ENCODE measurements at regions not wholly inside any gene's neighbourhood (a gene's known extent, or its start where the extent isn't known, plus 50 kb on each side); places are given as distances from the start of the nearest gene placed in this dataset.
"Not testable (repeated sequence)": the region's sequence is repeated elsewhere in the genome, so short reads cannot be mapped to it uniquely, and the experiment has no call there.

GRCh38 chr6:37569317-37569716 lies 69.6 kb upstream of the CCDC167 start:
- Histone ChIP-seq H3K36me3 (ENCODE audit: insufficient read depth, low read length) (no peaks in the 10 kb centered on the region), H3K9ac (ENCODE audit: insufficient read length) (no peak overlapping the region), H3K9me3 (ENCODE audit: low read depth, low read length) (no peaks in the 10 kb centered on the region), H3K4me3 (no peak overlapping the region), H3K27ac (no peak overlapping the region)
- DNase-seq (ENCODE audit: low read depth, low spot score): no peak
- no peak for TF ChIP-seq FOXP2 (optimal IDR thresholded peaks at IDR 0.05; ENCODE audit: control extremely low read depth, extremely low read length, insufficient read depth)
- TF ChIP-seq EZH2 (IDR thresholded peaks at IDR 0.05): no peak
- no peak for TF ChIP-seq POLR2AphosphoS5 (IDR thresholded peaks at IDR 0.05; ENCODE audit: borderline replicate concordance, low read depth, low read length)

GRCh38 chr6:37566950-37567349 lies 67.3 kb upstream of the CCDC167 start:
- no peaks in the 10 kb centered on the region for H3K9me3 ChIP-seq (ENCODE audit: low read depth, low read length)
- no peak overlapping the region for H3K4me3 ChIP-seq
- H3K9ac ChIP-seq (ENCODE audit: insufficient read length): no peak overlapping the region
- no peak for DNase-seq (ENCODE audit: low read depth, low spot score)
- no peak for TF ChIP-seq FOXP2 (optimal IDR thresholded peaks at IDR 0.05; ENCODE audit: control extremely low read depth, extremely low read length, insufficient read depth)
- TF ChIP-seq EZH2 (IDR thresholded peaks at IDR 0.05): no peak
- no peak for TF ChIP-seq POLR2AphosphoS5 (IDR thresholded peaks at IDR 0.05; ENCODE audit: borderline replicate concordance, low read depth, low read length)
- H3K36me3 ChIP-seq (ENCODE audit: insufficient read depth, low read length): no peaks in the 10 kb centered on the region
- no peak overlapping the region for H3K27ac ChIP-seq

- TF ChIP-seq POLR2AphosphoS5 (IDR thresholded peaks at IDR 0.05; ENCODE audit: borderline replicate concordance, low read depth, low read length) (no peak), EZH2 (IDR thresholded peaks at IDR 0.05) (no peak), FOXP2 (optimal IDR thresholded peaks at IDR 0.05; ENCODE audit: control extremely low read depth, extremely low read length, insufficient read depth) (no peak)
- Histone ChIP-seq H3K4me3 (peak overlapping the region; percentile 55), H3K9ac (ENCODE audit: insufficient read length) (no peak overlapping the region)
Observed at GRCh38 chr6:37566111-37566949, 66.6 kb upstream of the CCDC167 start.

GRCh38 chr6:37565267-37566110 lies 65.8 kb upstream of the CCDC167 start:
- TF ChIP-seq EZH2 (IDR thresholded peaks at IDR 0.05) (no peak), FOXP2 (optimal IDR thresholded peaks at IDR 0.05; ENCODE audit: control extremely low read depth, extremely low read length, insufficient read depth) (no peak), POLR2AphosphoS5 (IDR thresholded peaks at IDR 0.05; ENCODE audit: borderline replicate concordance, low read depth, low read length) (no peak)
- no peak for DNase-seq (ENCODE audit: low read depth, low spot score)
- no peaks in the 10 kb centered on the region for H3K9me3 ChIP-seq (ENCODE audit: low read depth, low read length)
- no peaks in the 10 kb centered on the region for H3K36me3 ChIP-seq (ENCODE audit: insufficient read depth, low read length)
- no peak overlapping the region for H3K27ac ChIP-seq
- H3K4me3 ChIP-seq: peak overlapping the region; percentile 55
- no peak overlapping the region for H3K9ac ChIP-seq (ENCODE audit: insufficient read length)

More at GRCh38 chr6:37566111-37566949, 66.6 kb upstream of the CCDC167 start:
- Histone ChIP-seq H3K36me3 (ENCODE audit: insufficient read depth, low read length) (no peaks in the 10 kb centered on the region), H3K9me3 (ENCODE audit: low read depth, low read length) (no peaks in the 10 kb centered on the region), H3K27ac (no peak overlapping the region)
- DNase-seq (ENCODE audit: low read depth, low spot score): no peak

GRCh38 chr6:37562926-37563288 lies 63.2 kb upstream of the CCDC167 start:
- not testable (repeated sequence) for H3K9me3 ChIP-seq (ENCODE audit: low read depth, low read length); H3K27ac ChIP-seq; DNase-seq (ENCODE audit: low read depth, low spot score); H3K9ac ChIP-seq (ENCODE audit: insufficient read length); H3K4me3 ChIP-seq; H3K36me3 ChIP-seq (ENCODE audit: insufficient read depth, low read length)

- Histone ChIP-seq H3K36me3 (ENCODE audit: insufficient read depth, low read length) (no peaks in the 10 kb centered on the region), H3K9ac (ENCODE audit: insufficient read length) (no peak overlapping the region), H3K27ac (no peak overlapping the region), H3K4me3 (no peak overlapping the region), H3K9me3 (ENCODE audit: low read depth, low read length) (no peaks in the 10 kb centered on the region)
- DNase-seq (ENCODE audit: low read depth, low spot score): no peak
- TF ChIP-seq EZH2 (IDR thresholded peaks at IDR 0.05) (no peak), FOXP2 (optimal IDR thresholded peaks at IDR 0.05; ENCODE audit: control extremely low read depth, extremely low read length, insufficient read depth) (no peak)
Observed at GRCh38 chr6:37561361-37561760, 61.7 kb upstream of the CCDC167 start.

GRCh38 chr6:37560737-37561103 lies 61.0 kb upstream of the CCDC167 start:
- no peak for DNase-seq (ENCODE audit: low read depth, low spot score)
- H3K9me3 ChIP-seq (ENCODE audit: low read depth, low read length): no peaks in the 10 kb centered on the region
- no peak overlapping the region for H3K4me3 ChIP-seq
- H3K36me3 ChIP-seq (ENCODE audit: insufficient read depth, low read length): no peaks in the 10 kb centered on the region
- TF ChIP-seq POLR2AphosphoS5 (IDR thresholded peaks at IDR 0.05; ENCODE audit: borderline replicate concordance, low read depth, low read length): no peak
- no peak for TF ChIP-seq EZH2 (IDR thresholded peaks at IDR 0.05)
- TF ChIP-seq FOXP2 (optimal IDR thresholded peaks at IDR 0.05; ENCODE audit: control extremely low read depth, extremely low read length, insufficient read depth): no peak
- H3K9ac ChIP-seq (ENCODE audit: insufficient read length): no peak overlapping the region
- no peak overlapping the region for H3K27ac ChIP-seq

GRCh38 chr6:37559501-37559900 lies 59.8 kb upstream of the CCDC167 start:
- no peak for TF ChIP-seq FOXP2 (optimal IDR thresholded peaks at IDR 0.05; ENCODE audit: control extremely low read depth, extremely low read length, insufficient read depth)
- TF ChIP-seq POLR2AphosphoS5 (IDR thresholded peaks at IDR 0.05; ENCODE audit: borderline replicate concordance, low read depth, low read length): no peak
- TF ChIP-seq EZH2 (IDR thresholded peaks at IDR 0.05): no peak
- no peak overlapping the region for H3K4me3 ChIP-seq
- H3K9ac ChIP-seq (ENCODE audit: insufficient read length): no peak overlapping the region
- no peaks in the 10 kb centered on the region for H3K36me3 ChIP-seq (ENCODE audit: insufficient read depth, low read length)
- DNase-seq (ENCODE audit: low read depth, low spot score): no peak
- no peak overlapping the region for H3K27ac ChIP-seq
- H3K9me3 ChIP-seq (ENCODE audit: low read depth, low read length): no peaks in the 10 kb centered on the region
